Myocyte (in vitro differentiated cells): ENCODE measurements at regions not wholly inside any gene's neighbourhood (a gene's known extent, or its start where the extent isn't known, plus 50 kb on each side); places are given as distances from the start of the nearest gene placed in this dataset.

ENCODE experiments used
- DNase-seq: peaks from one replicate; pipeline ENCODE4 v3.0.0-alpha.2; 2012; ENCODE audit warnings: low read depth

DNA sequence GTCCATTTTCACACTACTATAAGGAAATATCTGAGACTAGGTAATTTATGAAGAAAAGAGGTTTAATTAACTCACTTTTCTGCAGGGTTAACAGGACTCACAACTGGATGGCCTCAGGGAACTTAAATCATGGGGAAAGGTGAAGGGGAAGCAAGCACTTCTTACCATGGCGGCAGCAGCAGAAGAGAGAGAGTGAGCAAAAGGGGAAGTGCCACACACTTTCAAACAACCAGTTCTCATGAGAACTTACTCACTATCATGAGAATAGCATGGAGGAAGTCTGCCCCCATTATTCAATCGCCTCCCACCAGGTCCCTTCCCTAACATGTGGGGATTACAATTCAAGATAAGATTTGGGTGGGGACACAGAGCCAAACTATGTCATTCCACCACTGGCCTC, 55.1 kb upstream of the NETO1 start:
- no peak for DNase-seq
